GM10248 (cell line): ENCODE measurements at regions not wholly inside any gene's neighbourhood (a gene's known extent, or its start where the extent isn't known, plus 50 kb on each side); places are given as distances from the start of the nearest gene placed in this dataset.

ENCODE experiments used
- CTCF ChIA-PET: fragments of 300-600 bp; sonication (Branson Sonifier 250); formaldehyde crosslinking; extraction: SDS; loops from one replicate; lab custom pipeline; 2021; ENCODE audit warnings: antibody characterized with exemption; lab: Yijun Ruan, JAX
- POLR2A ChIA-PET: fragments of 350-650 bp; sonication (Branson Sonifier 250); formaldehyde crosslinking; extraction: SDS; loops from one replicate; lab custom pipeline; 2020; ENCODE audit warnings: antibody characterized with exemption; lab: Yijun Ruan, JAX
- DNase-seq: peaks from one replicate; pipeline ENCODE4 v3.0.0; 2012; ENCODE audit errors: extremely low spot score
- TF ChIP-seq, protein P1 (sequence below): IDR thresholded peaks from 2 replicates; pipeline ENCODE4 v1.5.1; 2012; ENCODE audit warnings: mild to moderate bottlenecking, low read depth; ENCODE audit errors: extremely low read depth, missing control alignments, control extremely low read depth

GRCh38 chr4:181372014-181372413 lies 871.2 kb upstream of the TENM3 start:
- ChIA-PET CTCF (no interaction called here), POLR2A (no interaction called here)
- TF ChIP-seq, protein P1, sequence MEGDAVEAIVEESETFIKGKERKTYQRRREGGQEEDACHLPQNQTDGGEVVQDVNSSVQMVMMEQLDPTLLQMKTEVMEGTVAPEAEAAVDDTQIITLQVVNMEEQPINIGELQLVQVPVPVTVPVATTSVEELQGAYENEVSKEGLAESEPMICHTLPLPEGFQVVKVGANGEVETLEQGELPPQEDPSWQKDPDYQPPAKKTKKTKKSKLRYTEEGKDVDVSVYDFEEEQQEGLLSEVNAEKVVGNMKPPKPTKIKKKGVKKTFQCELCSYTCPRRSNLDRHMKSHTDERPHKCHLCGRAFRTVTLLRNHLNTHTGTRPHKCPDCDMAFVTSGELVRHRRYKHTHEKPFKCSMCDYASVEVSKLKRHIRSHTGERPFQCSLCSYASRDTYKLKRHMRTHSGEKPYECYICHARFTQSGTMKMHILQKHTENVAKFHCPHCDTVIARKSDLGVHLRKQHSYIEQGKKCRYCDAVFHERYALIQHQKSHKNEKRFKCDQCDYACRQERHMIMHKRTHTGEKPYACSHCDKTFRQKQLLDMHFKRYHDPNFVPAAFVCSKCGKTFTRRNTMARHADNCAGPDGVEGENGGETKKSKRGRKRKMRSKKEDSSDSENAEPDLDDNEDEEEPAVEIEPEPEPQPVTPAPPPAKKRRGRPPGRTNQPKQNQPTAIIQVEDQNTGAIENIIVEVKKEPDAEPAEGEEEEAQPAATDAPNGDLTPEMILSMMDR, result no peak
- no peak for DNase-seq

GRCh38 chr4:181376058-181376457 lies 867.1 kb upstream of the TENM3 start:
- no peak for DNase-seq
- ChIA-PET POLR2A (no interaction called here), CTCF (interaction anchor here (1.4 kb wide), 1 partner anchor 11 kb away, joined by 3 read pairs; no protein-coding TSS in a partner anchor)
- TF ChIP-seq, protein P1, result no peak

DNA sequence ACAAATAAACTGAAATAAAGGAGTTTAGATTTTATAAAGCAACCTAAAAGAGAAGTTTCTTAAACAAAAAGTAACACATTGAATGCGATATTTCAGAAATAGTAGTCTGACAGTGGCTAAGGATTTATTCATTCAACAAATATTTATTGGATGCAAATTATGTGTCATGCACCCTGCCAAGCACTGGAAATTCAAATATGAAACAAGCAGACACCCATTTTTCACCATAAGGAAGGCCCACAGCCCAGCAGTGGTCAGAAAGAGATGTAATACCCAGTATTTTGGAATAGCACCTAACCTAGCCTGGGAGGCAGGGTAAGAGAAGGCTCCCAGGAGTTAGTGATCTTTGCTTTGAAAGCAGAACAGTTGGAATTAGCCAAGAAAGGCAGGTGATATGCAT lies 855.1 kb upstream of the TENM3 start:
- no peak for DNase-seq
- POLR2A ChIA-PET, result no interaction called here
- TF ChIP-seq, protein P1, result no peak
- CTCF ChIA-PET, result interaction anchor here (1.5 kb wide), 1 partner anchor 8 kb away, joined by 7 read pairs; no protein-coding TSS in a partner anchor

- CTCF ChIA-PET, result no interaction called here
- TF ChIP-seq, protein P1, result no peak
- DNase-seq, result no peak
- POLR2A ChIA-PET, result no interaction called here
Observed at GRCh38 chr4:181416966-181417365, 826.2 kb upstream of the TENM3 start.

DNA sequence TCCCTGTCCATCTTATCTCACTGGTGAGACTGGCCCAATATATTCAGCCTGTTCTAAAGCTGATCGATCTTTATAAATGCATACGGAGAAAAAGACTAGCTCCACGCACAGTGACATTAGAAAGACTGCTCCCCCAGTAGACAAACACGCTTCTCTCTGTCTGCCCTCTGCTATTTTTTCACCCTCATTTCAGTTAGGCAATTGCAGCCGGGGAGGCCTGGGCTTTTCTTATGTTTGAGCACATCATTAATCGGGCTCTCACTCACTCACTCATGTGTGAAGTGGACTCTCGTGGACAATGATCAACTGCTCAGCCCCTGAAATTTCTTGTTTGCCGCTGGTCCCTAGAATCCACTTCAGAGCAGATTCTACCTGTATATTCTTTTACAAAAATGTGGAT lies 824.7 kb upstream of the TENM3 start:
- TF ChIP-seq, protein P1, result no peak
- POLR2A ChIA-PET, result no interaction called here
- DNase-seq, result no peak
- CTCF ChIA-PET, result no interaction called here

DNA sequence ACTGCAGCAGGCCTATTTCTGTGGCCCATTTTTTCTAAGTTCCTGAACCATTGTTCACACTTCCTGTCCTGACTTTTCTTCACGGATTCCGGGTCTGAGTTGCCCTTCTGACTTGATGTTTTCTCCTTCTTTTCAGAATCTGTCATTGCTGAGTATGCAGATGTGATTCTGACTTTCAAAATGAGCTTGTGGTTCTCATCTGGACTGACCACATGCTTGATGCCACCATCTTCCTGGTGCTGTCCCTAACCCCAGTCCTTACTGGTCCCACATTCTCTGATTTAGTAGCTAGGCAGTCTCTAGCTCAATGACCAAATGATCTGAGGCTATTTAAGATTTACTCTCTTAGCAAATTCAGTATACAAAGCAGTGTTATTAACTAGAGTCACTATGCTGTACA lies 822.3 kb upstream of the TENM3 start:
- CTCF ChIA-PET, result interaction anchor here (1.2 kb wide), 1 partner anchor 19 kb away, joined by 4 read pairs; no protein-coding TSS in a partner anchor
- TF ChIP-seq, protein P1, result no peak
- no peak for DNase-seq
- POLR2A ChIA-PET, result no interaction called here
